MM.1S (cell line): ENCODE measurements at regions not wholly inside any gene's neighbourhood (a gene's known extent, or its start where the extent isn't known, plus 50 kb on each side); places are given as distances from the start of the nearest gene placed in this dataset.

Experiments used
- CTCF ChIP-seq: fragments of 300-600 bp; sonication (generic); IDR thresholded peaks from 2 replicates; pipeline ENCODE4 v1.5.1; 2016; ENCODE audit warnings: antibody characterized with exemption, low read length, mixed read lengths
- EZH2 ChIP-seq: fragments of 300-600 bp; sonication (generic); optimal IDR thresholded peaks from 2 replicates; pipeline ENCODE3; 2017; ENCODE audit warnings: low read depth, mild to moderate bottlenecking, antibody characterized with exemption, low read length, mixed read lengths
- EZH2phosphoT487 ChIP-seq: fragments of 300-600 bp; sonication (generic); IDR thresholded peaks from 2 replicates; pipeline ENCODE4 v1.6.1; 2018; ENCODE audit warnings: antibody characterized with exemption, low read length

GRCh38 chr5:87872986-87873385, 395.7 kb downstream of the TMEM161B start:
- no peak for TF ChIP-seq CTCF
- no peak for TF ChIP-seq EZH2
- no peak for TF ChIP-seq EZH2phosphoT487
